HG03565 (cell line): ENCODE measurements at regions not wholly inside any gene's neighbourhood (a gene's known extent, or its start where the extent isn't known, plus 50 kb on each side); places are given as distances from the start of the nearest gene placed in this dataset.

Experiments
- ATAC-seq: cut with Tn5 transposase; IDR thresholded peaks from one replicate; pipeline ENCODE4 v1.9.1; 2021; ENCODE audit warnings: mild to moderate bottlenecking, moderate library complexity; ENCODE audit not compliant: unreplicated experiment

DNA sequence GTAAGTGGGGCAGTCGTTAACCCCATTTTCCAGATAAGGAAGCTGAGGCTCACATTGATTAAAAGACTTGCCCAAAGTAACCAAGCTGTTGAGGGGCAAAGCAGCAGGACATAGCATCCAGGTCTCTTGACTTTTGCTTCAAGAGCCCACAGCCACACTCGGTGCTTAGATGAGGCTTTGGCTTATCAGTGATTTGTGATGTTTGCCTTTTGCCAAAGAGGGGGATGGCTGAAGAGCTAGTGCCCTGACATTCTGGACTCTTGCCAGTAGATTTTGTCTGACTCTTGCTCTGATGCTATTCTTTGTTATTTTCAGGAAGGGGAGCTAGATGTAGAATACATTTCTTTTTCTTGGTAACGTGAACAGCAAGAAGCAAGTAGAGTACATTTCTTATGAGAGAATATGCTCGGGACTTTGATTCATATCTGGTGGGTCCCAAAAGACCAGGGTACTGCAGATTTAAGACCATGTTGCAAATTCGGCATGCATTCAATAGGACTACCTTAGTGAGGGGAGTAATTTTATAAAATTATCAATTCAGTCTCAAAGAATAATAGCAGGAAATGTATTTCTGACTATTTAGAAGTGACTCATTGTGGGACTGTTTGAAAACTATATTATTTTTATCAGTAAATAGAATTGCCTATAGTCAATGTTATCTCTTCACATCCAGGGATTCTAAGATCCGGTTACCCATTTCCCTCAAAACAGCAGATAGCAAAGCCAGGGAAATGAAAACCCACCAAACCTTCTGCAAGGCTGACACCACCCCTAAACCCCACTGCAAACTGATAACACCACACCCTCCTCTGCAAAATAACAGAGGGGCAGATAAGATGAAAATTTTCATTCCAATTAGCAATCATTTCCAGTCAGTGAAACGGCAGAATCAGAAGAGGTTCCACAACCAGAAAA lies 180.0 kb upstream of the BMPER start:
- ATAC-seq, result no peak

- no peak for ATAC-seq
Measured at GRCh38 chr7:33726582-33726981, 178.8 kb upstream of the BMPER start.

- ATAC-seq, result no peak
Measured at GRCh38 chr7:33727315-33727714, 178.0 kb upstream of the BMPER start.

GRCh38 chr7:33728873-33729551 lies 176.3 kb upstream of the BMPER start:
- no peak for ATAC-seq

DNA sequence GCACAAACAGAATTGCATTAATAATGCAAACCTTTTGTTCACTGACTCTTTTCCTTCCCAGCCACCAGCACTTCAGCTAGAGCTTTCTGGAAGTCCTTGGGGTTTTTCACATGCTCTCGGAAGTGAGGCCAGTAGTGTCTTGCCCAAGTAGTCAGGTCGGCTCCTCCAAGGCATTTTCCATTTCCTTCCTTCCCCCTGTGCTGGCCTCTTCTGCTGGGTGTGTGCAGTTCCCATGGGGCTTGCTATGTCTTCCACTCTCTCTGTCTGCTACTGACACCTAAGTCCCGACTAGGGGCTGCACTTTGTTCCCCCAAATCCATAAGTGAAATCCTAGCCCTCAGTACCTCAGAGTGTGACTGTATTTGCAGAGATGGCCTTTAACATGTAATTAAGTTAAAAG lies 175.6 kb upstream of the BMPER start:
- no peak for ATAC-seq

- no peak for ATAC-seq
Measured at GRCh38 chr7:33730958-33731357, 174.4 kb upstream of the BMPER start.

DNA sequence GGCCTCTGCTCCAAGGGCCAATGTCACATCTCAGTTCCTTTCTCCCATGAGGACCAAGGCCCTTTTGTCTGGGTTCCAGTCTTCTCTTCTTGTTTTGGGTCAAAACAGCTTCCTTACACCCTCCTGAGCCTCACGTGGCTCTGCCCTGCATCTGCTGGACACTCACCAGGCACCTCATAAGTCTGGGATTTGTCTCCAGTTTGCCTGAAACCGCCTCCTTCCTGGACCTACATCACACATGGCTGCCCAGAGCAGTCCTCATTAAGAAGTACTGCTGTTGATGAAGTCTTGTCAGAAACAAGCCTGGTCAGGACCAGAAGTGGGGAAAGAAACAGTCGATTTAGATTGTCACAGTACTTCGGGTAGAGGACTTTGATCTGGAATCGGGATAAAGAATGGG lies 173.4 kb upstream of the BMPER start:
- no peak for ATAC-seq

DNA sequence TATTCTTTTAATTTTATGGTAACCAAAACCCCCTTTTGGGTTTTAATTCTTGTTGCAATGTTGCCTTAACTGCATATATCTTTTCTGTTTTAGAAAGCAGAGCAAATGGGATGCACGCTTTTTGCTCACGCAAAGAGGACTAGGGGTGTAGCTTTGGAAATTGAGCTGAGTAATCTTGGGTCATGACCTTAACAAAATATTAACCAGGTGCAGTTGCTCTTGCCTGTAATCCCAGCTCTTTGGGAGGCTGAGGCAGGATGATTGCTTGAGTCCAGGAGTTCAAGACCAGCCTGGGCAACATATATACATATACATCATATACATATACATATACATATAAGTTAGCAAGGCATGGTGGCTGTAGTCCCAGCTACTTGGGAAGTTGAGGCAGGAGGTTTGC lies 172.9 kb upstream of the BMPER start:
- ATAC-seq, result no peak

DNA sequence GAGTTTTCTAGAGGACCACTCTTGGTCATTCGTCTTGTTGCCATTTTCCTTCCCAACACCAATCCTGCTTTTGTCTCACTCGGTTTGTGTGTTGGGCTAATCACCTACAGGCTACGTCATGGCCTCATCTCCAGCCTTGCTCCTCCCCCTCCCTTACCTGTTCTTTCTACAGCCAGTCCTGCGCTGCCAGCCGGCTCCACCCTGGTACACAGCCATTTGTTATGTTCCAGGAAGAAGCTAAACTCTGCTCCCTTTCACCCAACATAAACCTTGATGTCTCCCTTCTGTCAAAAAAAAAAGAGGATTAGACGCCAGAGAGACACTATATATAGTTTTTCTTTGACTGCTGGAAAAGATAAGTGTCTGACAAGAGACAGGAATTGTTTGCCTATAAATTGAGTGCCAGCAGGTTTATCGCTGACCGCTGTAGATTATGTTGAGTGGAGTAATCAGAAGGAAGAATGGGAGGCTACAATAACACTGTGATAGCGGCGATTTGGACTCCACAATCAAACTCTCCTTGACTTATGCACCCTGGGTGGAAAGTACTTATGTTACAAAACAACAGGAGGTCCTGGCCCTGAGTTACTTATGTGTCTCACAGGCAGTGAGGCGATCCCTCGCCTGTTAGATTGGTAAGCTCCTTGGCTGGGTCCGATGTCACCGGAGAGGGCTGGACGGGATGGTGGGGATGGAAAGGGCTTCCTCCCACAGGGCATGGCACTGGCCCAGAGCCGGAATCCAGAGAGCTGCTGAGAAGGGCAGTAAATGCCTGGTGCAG lies 171.3 kb upstream of the BMPER start:
- no peak for ATAC-seq

DNA sequence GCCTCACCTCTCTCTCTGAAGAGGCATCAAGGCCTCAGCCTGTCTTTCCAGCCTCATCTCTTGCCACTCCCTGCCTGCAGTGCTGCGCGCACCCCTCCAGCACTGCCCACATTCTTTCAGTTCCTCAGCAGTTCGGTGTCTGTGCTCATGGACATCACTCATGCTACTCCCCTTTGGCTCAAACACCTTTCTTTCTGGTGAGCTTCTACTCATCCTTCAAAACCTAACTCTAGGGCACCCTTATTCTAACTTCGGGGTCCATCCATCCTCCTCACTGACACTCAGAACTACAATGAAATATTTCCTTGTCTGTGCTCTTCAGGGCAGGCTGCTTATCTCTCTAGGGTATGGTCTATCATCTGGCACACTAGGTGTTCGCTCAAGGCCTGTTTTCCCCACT lies 169.9 kb upstream of the BMPER start:
- ATAC-seq, result no peak

DNA sequence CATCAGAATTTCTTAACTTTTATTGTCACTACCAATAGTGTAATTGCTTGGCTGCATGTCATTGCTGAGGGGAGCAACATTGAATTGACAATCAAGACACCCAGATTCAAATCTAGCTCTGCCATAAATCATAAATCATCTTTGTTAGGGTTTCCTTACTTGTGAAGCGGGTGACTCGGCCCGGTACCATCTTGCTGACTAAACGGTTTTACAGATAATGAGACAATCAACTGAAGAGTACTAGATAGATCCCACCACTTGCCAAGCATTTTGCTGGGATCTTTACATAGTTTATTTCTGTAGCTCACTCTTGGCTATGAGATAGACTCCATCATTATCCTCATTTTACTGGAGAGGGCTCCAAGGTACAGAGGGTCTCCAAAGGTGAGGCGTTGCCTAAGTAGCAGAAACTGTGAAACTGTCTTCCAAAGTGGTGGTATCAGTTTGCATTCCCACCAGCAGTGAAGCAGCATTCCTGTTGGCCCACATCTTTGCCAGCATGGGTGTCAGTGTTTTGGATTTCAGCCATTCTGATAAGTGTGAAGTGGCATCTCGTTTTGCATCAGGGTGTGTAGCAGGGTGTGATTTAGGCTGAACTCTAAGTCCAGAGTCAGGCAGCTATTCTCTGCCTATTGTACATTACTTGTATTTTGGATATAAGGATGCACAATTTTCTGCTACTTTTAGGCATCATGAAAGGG lies 168.7 kb upstream of the BMPER start:
- no peak for ATAC-seq

GRCh38 chr7:33738260-33738935 lies 166.9 kb upstream of the BMPER start:
- ATAC-seq, result no peak

- no peak for ATAC-seq
Measured at GRCh38 chr7:33739286-33739685, 166.1 kb upstream of the BMPER start.

GRCh38 chr7:33742521-33742920 lies 162.8 kb upstream of the BMPER start:
- ATAC-seq, result no peak

- ATAC-seq, result no peak
Measured at GRCh38 chr7:33742999-33743587, 162.2 kb upstream of the BMPER start.

DNA sequence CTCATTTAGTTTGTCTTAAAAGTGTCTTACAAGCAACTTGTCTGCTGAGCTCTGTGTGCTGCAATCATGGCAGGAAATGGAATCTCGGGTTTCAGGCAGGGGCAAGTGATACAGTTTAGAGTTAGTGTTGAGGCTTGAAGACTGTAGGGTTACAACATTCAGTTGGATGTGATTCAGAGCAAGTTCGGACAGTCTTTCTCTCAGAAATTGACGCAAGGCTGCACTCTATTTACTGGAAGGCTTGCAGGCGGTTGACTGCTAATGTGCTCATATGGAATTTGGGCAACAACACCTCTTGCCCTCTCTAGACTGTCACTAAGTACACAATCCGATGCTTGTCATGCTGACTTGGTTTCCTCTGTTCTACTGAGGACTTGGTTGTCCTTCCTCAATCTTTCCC lies 161.7 kb upstream of the BMPER start:
- no peak for ATAC-seq

- ATAC-seq, result no peak
Measured at GRCh38 chr7:33744293-33745075, 160.9 kb upstream of the BMPER start.

GRCh38 chr7:33745934-33746333 lies 159.4 kb upstream of the BMPER start:
- no peak for ATAC-seq

DNA sequence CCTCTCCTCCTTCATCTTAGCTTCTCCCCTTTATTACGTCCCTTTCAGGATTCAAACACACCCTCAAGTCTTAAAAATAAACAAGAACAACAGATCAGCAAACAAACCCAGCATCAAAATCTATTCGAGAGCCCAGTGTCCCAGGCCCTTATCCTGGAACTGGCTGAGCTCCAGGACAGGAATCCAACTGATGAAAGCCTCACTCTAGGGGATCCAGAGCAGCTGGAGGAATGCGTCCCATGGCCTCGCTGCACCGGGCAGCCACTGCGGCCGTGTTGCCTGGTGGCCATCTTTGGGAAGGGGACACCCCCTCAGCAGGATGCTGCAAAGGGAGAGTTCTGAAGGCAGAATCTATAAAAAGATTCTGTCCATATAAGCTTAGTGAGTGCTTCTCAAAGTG lies 156.5 kb upstream of the BMPER start:
- no peak for ATAC-seq
